Hippocampal formation (tissue), 2 donors: ENCODE measurements at regions not wholly inside any gene's neighbourhood (a gene's known extent, or its start where the extent isn't known, plus 50 kb on each side); places are given as distances from the start of the nearest gene placed in this dataset.
A peak's percentile ranks its signal among the peaks of the same experiment; 100 is the strongest.

Source experiments
- DNase-seq, 2 donors: peaks; one replicate each; lab custom pipeline; 2025; lab: John Stamatoyannopoulos, UW

DNA sequence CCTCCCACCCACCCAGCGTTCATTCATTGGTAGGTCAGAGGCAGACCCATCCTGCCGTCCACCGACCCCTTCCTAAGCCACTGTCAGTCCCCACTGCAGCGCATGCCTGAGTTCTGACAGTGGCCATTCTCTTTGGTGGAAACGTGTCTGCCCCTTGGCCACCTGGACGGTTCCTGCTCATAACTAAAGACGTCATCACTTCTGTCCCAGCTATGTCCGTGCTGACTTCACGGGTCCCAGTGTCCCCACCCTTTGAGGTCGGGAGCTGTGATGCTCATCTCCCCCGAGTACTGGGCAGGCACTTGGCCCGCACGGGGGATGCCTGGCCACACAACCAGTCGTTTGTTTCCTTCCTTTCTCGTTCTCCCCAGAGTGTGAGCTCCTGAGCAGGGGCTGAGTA lies 267.1 kb downstream of the C16orf95 start:
- no peak for DNase-seq

DNA sequence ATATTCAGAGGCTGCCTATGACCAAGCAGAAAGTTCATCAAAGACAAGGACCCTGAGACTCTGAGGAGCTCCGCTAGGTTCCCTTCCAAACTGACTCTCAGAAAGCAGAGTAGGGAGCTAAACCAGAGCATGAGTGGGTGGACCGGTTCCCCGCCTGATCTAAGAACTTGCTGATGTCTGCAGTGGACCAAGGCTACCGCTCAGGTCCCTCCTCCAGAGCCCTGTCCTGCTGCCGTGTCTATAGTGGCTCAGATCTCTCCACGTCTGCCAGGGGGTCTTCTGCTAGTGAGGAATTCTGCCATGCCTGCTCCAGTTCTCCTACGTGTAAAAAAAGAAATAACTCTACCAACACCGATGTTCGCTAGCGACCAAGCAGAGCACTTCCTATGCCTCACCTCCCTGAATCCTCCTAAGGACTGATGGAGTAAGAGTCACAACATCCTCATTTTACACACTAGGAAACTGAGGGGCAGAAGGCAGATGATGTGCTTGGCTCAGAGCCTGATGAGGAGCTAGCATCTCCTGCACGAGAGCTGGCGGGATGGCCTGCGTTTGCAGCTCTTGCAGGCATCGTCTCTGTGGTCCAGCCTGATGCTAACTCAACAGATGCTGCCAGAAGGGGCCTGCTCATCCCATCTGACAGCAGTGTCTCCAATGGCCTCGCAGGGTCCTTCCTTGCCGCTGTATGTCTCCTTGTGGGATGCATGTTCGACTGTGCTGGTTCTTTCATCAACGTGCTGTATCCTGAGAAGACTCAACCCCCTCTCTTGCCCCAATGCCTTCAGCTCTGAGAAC lies 265.5 kb downstream of the C16orf95 start:
- no peak for DNase-seq

- DNase-seq: no peak
Measured at GRCh38 chr16:87052506-87052905, 264.7 kb downstream of the C16orf95 start.

- DNase-seq: no peak
Measured at GRCh38 chr16:87053016-87053982, 263.9 kb downstream of the C16orf95 start.

DNA sequence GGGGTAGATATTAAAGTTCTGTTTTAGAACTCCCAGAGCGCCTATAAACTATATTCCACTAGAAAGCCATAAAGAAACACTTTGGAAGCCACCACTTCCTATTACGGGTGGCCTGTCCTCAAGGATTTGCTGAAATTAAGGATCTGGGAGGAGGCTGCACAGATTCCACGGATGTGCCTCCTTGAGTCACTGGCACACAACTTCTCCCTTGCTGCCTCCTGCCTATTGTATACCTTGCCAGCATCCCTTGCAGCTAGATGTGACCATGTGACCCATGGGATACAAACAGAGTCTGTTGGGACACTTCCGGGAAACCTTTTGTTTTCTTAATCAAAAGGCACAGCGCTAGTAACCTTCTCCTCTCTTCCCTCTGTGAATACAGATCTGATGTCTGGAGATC lies 263.0 kb downstream of the C16orf95 start:
- DNase-seq: no peak

GRCh38 chr16:87054856-87055255 lies 262.3 kb downstream of the C16orf95 start:
- no peak for DNase-seq

DNA sequence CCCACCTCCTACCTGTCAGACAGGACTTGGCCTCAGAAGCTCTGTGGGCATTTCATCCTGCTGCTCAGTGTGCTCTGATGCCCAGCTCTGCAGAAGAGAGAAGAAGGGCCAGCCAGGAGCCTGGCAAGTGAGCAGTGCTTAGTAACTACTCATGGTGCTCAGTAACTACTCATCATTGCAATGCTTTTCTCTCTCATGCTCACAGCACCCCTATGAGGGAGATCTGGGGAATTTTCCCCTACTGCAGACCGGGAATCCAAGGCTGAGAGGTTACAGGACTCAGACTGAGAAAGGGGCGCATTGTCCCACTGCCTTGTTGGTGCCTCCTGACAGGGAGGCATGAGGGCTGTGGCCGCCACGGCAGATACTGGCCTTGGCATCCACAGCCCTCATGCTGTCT lies 261.1 kb downstream of the C16orf95 start:
- no peak for DNase-seq

- no peak for DNase-seq
Measured at GRCh38 chr16:87056551-87056950, 260.6 kb downstream of the C16orf95 start.

GRCh38 chr16:87057211-87057881 lies 259.8 kb downstream of the C16orf95 start:
- no peak for DNase-seq

DNA sequence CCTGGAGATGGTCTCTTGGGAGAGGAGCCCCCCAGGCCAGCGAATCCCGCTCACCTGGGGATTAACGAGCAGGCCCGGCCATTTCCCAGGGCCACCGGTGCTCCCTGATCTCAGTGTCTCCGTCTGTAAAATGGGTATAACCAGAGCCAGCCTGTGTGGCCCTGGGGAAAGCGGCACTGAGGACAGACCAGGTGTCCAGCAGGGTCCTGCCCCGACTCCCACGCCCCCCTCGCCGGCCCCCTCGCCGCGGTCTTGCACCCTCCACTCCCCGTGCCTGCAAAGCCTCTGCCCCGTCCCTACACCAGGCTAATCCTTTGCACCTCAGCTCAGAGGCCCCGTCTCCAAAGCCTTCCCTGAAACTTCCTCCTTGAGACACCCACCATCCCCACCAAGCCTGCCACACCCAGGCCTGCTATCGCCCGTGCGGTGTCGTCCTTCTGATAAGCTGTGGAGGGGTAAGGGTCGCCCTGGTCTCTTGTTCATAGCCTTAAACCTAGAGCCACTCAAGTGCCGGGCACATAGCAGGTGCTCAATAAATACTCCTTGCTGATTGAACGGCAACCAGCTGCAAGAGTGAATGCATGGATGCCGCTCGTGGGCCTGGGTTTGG lies 259.1 kb downstream of the C16orf95 start:
- DNase-seq: no peak

- DNase-seq: no peak
Measured at GRCh38 chr16:87058728-87059250, 258.4 kb downstream of the C16orf95 start.

- DNase-seq: no peak
Measured at GRCh38 chr16:87060034-87060986, 256.9 kb downstream of the C16orf95 start.

DNA sequence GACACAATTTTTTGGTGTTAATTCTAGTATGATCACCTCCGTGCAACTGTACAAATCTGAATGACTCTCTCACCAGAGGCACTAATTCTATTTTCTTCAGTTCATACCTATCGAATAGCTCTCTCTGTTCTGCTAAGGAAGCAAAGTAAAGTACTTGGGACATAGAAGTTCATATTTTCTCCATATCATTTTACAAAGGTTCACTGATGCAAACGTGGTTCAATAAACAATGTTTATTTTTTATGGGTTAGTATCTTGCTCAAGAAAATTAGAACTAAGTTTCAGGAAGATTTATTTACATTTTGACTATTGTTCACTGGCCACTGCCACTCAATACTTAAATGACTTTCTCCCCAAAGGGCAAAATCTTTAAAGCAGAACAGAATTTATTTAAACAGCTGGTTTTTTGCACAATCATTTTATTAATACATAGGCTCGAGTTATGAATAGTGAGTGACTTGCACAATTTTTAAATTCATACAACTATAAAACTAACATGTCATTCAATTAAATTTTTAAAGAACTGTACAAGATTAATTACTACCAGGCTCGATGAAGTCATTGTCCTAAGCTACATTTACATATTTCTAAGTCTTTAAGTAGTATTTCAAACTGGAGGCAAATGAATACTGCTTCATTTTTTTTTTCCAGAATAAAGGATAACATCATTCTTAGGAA lies 255.8 kb downstream of the C16orf95 start:
- DNase-seq: no peak

GRCh38 chr16:87062569-87063442 lies 254.4 kb downstream of the C16orf95 start:
- peak; percentile 9 to 36 for DNase-seq

DNA sequence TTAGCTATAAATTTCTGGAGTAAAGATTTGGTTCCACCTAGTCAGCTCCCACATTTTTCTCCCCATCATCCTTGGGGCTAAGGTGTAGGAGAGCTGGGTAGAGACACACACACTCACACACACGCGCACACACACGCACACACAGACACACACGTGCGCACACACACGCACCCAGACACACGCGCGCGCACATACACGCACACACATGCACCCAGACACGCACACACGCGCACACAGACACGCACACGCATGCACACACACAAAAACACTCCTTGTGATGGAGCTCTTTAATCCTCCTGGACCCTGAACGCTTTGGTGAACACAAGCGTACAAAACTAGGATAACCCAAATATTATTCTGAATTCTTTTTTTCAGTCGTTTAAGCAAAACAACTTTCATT lies 253.6 kb downstream of the C16orf95 start:
- no peak for DNase-seq

GRCh38 chr16:87064731-87065445 lies 252.3 kb downstream of the C16orf95 start:
- DNase-seq: no peak

GRCh38 chr16:87065446-87066132 lies 251.6 kb downstream of the C16orf95 start:
- DNase-seq: no peak
